Lower lobe of right lung (tissue), 2 donors: ENCODE measurements at regions not wholly inside any gene's neighbourhood (a gene's known extent, or its start where the extent isn't known, plus 50 kb on each side); places are given as distances from the start of the nearest gene placed in this dataset.

Experiments
- ATAC-seq, 2 donors: fragments of 200-7000 bp; cut with Tn5 transposase; one replicate each; pipeline ENCODE4 v1.9.1; 2020 to 2022; ENCODE audit warnings: mild to moderate bottlenecking in 2 of 2, moderate library complexity in 2 of 2
- DNase-seq: peaks from one replicate; pipeline ENCODE4 v3.0.0-alpha.2; 2020
- H3K27ac ChIP-seq: fragments of 200-600 bp; one replicate; pipeline ENCODE4 v1.8.0; 2022
- H3K27me3 ChIP-seq: fragments of 200-600 bp; one replicate; pipeline ENCODE4 v1.8.0; 2022; ENCODE audit warnings: low read depth
- H3K36me3 ChIP-seq: fragments of 200-600 bp; one replicate; pipeline ENCODE4 v1.8.0; 2022; ENCODE audit warnings: mild to moderate bottlenecking
- H3K4me1 ChIP-seq: fragments of 200-600 bp; one replicate; pipeline ENCODE4 v1.8.0; 2022
- H3K4me3 ChIP-seq: fragments of 200-600 bp; one replicate; pipeline ENCODE4 v1.8.0; 2022; ENCODE audit warnings: mild to moderate bottlenecking
- H3K9me3 ChIP-seq: fragments of 200-600 bp; one replicate; pipeline ENCODE4 v1.8.0; 2022
- intact Hi-C: fragments of 100-400 bp; cut with DNase I; formaldehyde crosslinking; loops from one replicate; pipeline ENCODE4 v1.11.0; 2022
- TF ChIP-seq, protein P1 (sequence below): fragments of 200-600 bp; IDR thresholded peaks from one replicate; pipeline ENCODE4 v1.8.0; 2022; ENCODE audit warnings: antibody characterized with exemption, mild to moderate bottlenecking
- donor health status: DM: no; HTN: yes; CAD: no; lungs with severe emphysema.

DNA sequence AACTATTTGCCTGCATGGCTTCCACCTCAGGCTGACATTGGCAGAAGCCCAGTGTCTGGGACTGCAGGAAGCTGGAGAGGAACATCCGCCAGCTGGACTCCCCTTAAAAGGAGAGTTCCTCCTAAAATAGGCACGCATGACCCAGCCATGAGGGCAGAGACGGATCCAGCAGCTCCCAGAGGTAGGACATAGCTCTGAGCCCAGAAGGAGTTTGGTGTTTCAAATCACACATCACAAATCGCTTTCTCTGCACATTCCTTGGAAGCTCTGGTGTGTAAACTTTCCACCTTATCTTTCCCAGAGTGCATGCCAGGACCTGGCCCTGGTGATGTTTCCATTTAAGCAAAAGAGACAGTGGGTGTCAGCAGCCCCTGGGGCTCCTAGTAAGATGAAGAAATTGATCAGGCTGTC is 231.1 kb upstream of the CDH5 start:
- ATAC-seq (peak; percentile 57 to 62), DNase-seq (no peak)
- no peaks in the 10 kb centered on the region for H3K27me3 ChIP-seq
- TF ChIP-seq, protein P1, sequence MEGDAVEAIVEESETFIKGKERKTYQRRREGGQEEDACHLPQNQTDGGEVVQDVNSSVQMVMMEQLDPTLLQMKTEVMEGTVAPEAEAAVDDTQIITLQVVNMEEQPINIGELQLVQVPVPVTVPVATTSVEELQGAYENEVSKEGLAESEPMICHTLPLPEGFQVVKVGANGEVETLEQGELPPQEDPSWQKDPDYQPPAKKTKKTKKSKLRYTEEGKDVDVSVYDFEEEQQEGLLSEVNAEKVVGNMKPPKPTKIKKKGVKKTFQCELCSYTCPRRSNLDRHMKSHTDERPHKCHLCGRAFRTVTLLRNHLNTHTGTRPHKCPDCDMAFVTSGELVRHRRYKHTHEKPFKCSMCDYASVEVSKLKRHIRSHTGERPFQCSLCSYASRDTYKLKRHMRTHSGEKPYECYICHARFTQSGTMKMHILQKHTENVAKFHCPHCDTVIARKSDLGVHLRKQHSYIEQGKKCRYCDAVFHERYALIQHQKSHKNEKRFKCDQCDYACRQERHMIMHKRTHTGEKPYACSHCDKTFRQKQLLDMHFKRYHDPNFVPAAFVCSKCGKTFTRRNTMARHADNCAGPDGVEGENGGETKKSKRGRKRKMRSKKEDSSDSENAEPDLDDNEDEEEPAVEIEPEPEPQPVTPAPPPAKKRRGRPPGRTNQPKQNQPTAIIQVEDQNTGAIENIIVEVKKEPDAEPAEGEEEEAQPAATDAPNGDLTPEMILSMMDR: no peak
- no peaks in the 10 kb centered on the region for H3K9me3 ChIP-seq
- H3K36me3 ChIP-seq: no peaks in the 10 kb centered on the region
- intact Hi-C loops: no loop called here
- H3K27ac ChIP-seq: peak overlapping the region; percentile 48
- H3K4me1 ChIP-seq: peaks cover 6% of the 10 kb centered on the region
- H3K4me3 ChIP-seq: no peak overlapping the region

DNA sequence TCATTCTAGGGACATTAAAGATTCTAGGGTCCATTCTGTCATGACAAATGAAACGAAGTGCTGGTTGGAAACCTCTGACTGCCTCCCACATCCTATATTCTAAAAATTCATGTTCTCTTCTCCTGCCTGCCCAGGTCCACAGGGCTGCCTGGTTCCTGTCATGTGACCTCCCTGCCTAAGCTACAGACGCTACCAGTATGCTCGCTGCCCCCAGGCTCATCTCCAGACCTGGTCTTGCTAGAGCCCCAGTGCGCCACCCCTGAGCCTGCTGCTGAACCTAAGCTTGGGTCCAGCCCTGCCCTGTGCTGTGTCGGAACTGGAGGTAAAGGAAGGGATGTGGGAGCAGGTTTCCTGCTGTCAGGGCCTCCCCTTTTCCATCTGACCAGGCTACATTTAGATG is 231.6 kb upstream of the CDH5 start:
- no peaks in the 10 kb centered on the region for H3K36me3 ChIP-seq
- H3K27me3 ChIP-seq: no peaks in the 10 kb centered on the region
- peak overlapping the region; percentile 48 for H3K27ac ChIP-seq
- intact Hi-C loops: no loop called here
- ATAC-seq (peak in 1 of 2 donors; percentile 24), DNase-seq (no peak)
- no peaks in the 10 kb centered on the region for H3K9me3 ChIP-seq
- peaks cover 6% of the 10 kb centered on the region for H3K4me1 ChIP-seq
- H3K4me3 ChIP-seq: no peak overlapping the region
- TF ChIP-seq, protein P1: no peak

DNA sequence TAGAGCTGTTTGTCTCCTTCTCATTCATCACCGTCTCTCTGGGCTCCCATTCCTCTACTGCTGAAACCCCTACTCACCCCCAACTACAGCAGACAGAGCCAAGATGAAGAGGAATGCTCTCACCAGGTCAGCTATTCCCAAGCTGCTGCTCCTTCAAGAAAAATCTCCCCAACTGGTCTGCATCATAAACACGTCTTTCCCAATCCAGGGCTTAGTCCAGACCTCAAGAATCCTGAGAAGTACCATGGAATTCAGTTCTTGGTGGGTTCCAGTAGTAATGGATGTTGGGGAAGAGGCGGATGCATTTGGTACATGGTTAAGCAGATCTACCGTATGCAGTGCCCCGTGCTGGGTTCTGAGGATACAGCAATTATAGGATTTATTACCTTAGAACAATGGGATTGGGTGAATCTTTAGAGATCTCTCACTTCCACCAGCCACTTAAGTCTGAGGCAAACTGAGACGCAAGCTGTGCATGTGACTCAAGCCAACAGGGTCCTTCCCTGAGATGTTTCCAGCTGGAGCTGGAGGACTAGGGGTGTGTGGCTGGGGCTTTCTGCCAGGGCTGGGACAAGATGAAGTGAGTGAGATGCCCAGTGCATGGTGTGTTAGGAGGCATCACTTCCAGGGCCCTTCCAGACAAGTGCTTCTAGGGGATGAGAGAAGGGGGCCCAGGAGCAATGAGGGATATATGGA is 232.7 kb upstream of the CDH5 start:
- H3K36me3 ChIP-seq: no peaks in the 10 kb centered on the region
- TF ChIP-seq, protein P1: no peak
- ATAC-seq (peak; percentile 67 to 69), DNase-seq (no peak)
- intact Hi-C loops: no loop called here
- peak overlapping the region; percentile 79 for H3K27ac ChIP-seq
- H3K4me1 ChIP-seq: peaks cover 6% of the 10 kb centered on the region
- H3K4me3 ChIP-seq: peak overlapping the region; percentile 30
- peaks cover 5% of the 10 kb centered on the region for H3K27me3 ChIP-seq
- H3K9me3 ChIP-seq: no peaks in the 10 kb centered on the region

- Histone ChIP-seq H3K36me3 (no peaks in the 10 kb centered on the region), H3K4me1 (peaks cover 6% of the 10 kb centered on the region), H3K9me3 (no peaks in the 10 kb centered on the region), H3K4me3 (peak overlapping the region; percentile 30), H3K27me3 (peaks cover 17% of the 10 kb centered on the region), H3K27ac (peak overlapping the region; percentile 79)
- TF ChIP-seq, protein P1: no peak
- ATAC-seq: no peak
- intact Hi-C loops: no loop called here
- DNase-seq: no peak
Observed at GRCh38 chr16:66131895-66132294, 234.6 kb upstream of the CDH5 start.

DNA sequence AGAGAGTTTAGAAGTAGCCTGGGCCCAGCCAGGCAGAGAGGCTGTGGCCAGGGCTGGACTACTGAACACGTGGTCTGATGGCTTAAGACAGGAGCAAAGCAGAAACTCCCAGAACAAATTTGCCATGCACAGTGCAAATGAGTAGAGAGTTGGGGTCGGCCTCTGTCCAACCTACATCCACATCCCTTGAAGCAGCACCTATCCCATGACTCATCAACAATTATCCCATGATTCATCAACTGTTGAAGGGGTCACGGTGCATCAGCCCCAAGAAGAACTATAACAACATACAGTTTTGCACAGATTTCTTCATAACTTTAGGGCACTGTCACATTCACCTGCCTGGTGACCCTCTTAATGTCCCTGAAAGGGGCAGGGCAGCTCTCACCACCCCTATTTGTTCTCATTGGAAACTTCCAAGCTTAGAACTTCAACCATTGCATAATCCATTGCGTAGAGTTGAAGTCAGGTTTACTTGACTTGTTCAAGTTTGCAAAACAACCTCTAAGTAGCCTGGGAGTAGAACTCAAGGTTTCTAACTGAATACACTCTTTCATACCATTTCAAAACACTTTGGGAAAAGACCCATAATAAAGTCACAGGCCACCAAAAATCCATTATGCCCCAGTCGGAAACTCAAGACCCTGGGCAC is 235.2 kb upstream of the CDH5 start:
- peaks cover 6% of the 10 kb centered on the region for H3K4me1 ChIP-seq
- TF ChIP-seq, protein P1: no peak

More for the DNA sequence above, 235.2 kb upstream of the CDH5 start:
- DNase-seq: no peak
- Histone ChIP-seq H3K36me3 (no peaks in the 10 kb centered on the region), H3K27me3 (peaks cover 22% of the 10 kb centered on the region), H3K27ac (no peak overlapping the region), H3K4me3 (no peak overlapping the region), H3K9me3 (no peaks in the 10 kb centered on the region)
- intact Hi-C loops: no loop called here
- no peak for ATAC-seq
